SK-N-SH (cell line): ENCODE measurements at regions not wholly inside any gene's neighbourhood (a gene's known extent, or its start where the extent isn't known, plus 50 kb on each side); places are given as distances from the start of the nearest gene placed in this dataset.

Experiments used
- CHD2 ChIP-seq: fragments of 150-350 bp; IDR thresholded peaks from 2 replicates; pipeline ENCODE4 v1.6.1; 2018; ENCODE audit warnings: low read length; ENCODE audit not compliant: partially characterized antibody
- CTCF ChIP-seq: fragments of 200-600 bp; sonication (generic); IDR thresholded peaks from 2 replicates; pipeline ENCODE4 v1.6.1; 2017; ENCODE audit warnings: antibody characterized with exemption, mild to moderate bottlenecking, moderate library complexity
- RFX5 ChIP-seq: IDR thresholded peaks from 2 replicates; pipeline ENCODE4 v1.6.1; 2012; ENCODE audit warnings: mild to moderate bottlenecking, improper control_type of control experiment, low read length
- RXRA ChIP-seq: IDR thresholded peaks from 2 replicates; pipeline ENCODE4 v1.4.0; 2012; ENCODE audit warnings: low read depth, mild to moderate bottlenecking, borderline replicate concordance
- SIN3A ChIP-seq: IDR thresholded peaks from 2 replicates; pipeline ENCODE4 v1.6.1; 2012; ENCODE audit warnings: low read depth, mild to moderate bottlenecking, low read length, moderate library complexity, borderline replicate concordance

GRCh38 chr1:38721816-38722215, 137.8 kb downstream of the RRAGC start:
- no peak for TF ChIP-seq CTCF
- no peak for TF ChIP-seq RXRA
- no peak for TF ChIP-seq RFX5
- no peak for TF ChIP-seq CHD2
- no peak for TF ChIP-seq SIN3A
